ENCODE measurements at regions not wholly inside any gene's neighbourhood (a gene's known extent, or its start where the extent isn't known, plus 50 kb on each side); places are given as distances from the start of the nearest gene placed in this dataset.

DNA sequence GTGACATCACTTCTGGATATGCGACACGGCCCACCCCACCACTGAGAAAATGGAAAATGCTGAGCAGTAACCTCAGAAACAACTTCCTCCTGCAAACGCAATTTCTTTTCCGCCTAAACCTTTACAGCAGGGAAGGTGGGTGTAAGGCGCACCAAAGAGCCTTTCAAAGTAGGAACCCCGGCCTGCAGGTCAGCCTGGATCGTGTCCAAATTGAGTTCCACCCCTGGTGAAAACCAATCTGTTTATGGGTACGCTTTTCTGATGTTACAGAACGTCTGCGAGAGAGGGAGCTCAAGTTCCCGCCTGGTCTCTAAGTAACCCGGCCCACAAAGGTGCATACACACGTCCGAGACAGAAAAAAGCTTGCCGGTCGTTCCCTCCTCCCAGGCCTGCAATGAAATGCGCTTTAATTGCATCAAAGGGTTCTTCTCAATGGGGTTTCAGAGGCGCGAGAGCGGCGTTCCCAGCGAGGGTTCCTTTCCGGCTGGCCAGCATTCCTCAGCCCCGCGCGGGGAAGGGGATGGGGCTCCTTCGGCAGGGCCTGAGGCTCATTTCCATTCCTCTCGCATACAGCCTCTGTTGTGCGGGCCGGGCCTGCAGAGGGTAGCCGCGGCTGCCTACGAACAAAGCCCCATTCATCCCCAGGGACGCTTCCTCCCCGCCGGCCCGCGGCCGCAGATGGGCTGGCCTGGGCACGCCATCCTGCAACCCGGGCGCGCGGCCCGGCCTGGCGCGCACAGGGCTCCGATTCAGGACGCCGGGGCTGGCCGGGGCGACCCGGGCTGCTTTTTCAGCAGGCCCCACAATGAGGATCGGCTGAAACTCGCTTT is 138.1 kb downstream of the TMCO5A start:
- Histone ChIP-seq H3K4me3 (peak overlapping the region; percentile 58 to 70 (median 64)), H3K27ac (replicated peaks in 1 of 4) (peak overlapping the region; percentile 80 to 87 (median 84)), H3K36me3 (no peaks in the 10 kb centered on the region), H3K4me1 (peaks cover 22 to 42% (median 40%) of the 10 kb centered on the region in 4 donors), H3K27me3 (no peaks in the 10 kb centered on the region), H3K9me3 (no peaks in the 10 kb centered on the region)
- intact Hi-C loops (cut with DNase I) = loop anchor here (2.0 to 5.0 kb wide), 2 partner anchors 60 to 178 kb away; no protein-coding TSS in a partner anchor
- 2% methylated on average over 37 of the region's 55 CpGs for WGBS
- TF ChIP-seq POLR2A (IDR thresholded peaks at IDR 0.05; ENCODE audit: low read depth) = no peak
- TF ChIP-seq POLR2AphosphoS5 (IDR thresholded peaks at IDR 0.05) = peak; percentile 5 to 29
- TF ChIP-seq CTCF (IDR thresholded peaks at IDR 0.05) = peak in 2 of 3 experiments; percentile 13 to 25
- TF ChIP-seq EP300 (IDR thresholded peaks at IDR 0.05) = no peak
- no peak for DNase-seq (ENCODE audit: extremely low spot score)

GRCh38 chr15:38073178-38073946 is 138.9 kb downstream of the TMCO5A start:
- no peak for DNase-seq (ENCODE audit: extremely low spot score)
- WGBS = 16% methylated on average over 19 of the region's 19 CpGs
- Histone ChIP-seq H3K27me3 (no peaks in the 10 kb centered on the region), H3K9me3 (no peaks in the 10 kb centered on the region), H3K4me3 (peak overlapping the region; percentile 58 to 70 (median 64)), H3K36me3 (no peaks in the 10 kb centered on the region), H3K27ac (replicated peaks in 1 of 4) (peak overlapping the region; percentile 80 to 87 (median 84)), H3K4me1 (peaks cover 22 to 38% (median 37%) of the 10 kb centered on the region in 4 donors)
- no peak for TF ChIP-seq EP300 (IDR thresholded peaks at IDR 0.05)
- no peak for TF ChIP-seq POLR2AphosphoS5 (IDR thresholded peaks at IDR 0.05)
- intact Hi-C loops (cut with DNase I) = loop anchor here (2.0 to 5.0 kb wide), 2 partner anchors 59 to 177 kb away; no protein-coding TSS in a partner anchor

DNA sequence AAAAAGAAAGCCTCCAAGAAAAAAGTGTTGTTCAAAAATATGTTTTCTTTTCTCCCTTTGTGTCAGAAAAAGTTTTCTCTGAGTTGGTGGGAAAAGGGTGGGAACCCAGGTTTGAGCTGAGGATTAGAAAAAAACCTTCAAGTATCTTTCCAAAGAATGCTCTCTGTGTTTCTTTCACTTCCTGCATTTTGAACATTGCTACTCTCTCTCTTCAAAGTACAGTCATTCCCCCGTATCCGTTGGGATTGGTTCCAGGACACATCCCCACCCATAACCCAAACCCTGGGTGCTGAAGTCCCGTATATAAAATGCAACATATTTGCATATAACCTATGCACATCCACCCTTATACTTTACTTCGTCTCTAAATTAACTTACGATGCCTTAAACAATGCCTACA is 139.6 kb downstream of the TMCO5A start:
- WGBS = 64% methylated on average over 5 of the region's 5 CpGs
- H3K4me1 ChIP-seq = peaks cover 17 to 32% (median 30%) of the 10 kb centered on the region in 4 donors
- TF ChIP-seq POLR2AphosphoS5 (IDR thresholded peaks at IDR 0.05) (no peak), EP300 (IDR thresholded peaks at IDR 0.05) (no peak), CTCF (IDR thresholded peaks at IDR 0.05) (no peak), POLR2A (IDR thresholded peaks at IDR 0.05; ENCODE audit: low read depth) (no peak)
- no peaks in the 10 kb centered on the region for H3K9me3 ChIP-seq
- peak overlapping the region in 2 of 4 donors; percentile 63 to 64 for H3K4me3 ChIP-seq
- intact Hi-C loops (cut with DNase I) = loop anchor here (5.0 kb wide), 1 partner anchor 58 kb away; no protein-coding TSS in a partner anchor
- DNase-seq (ENCODE audit: extremely low spot score) = no peak
- no peaks in the 10 kb centered on the region for H3K36me3 ChIP-seq
- H3K27ac ChIP-seq (replicated peaks in 1 of 4) = peak overlapping the region; percentile 80 to 87 (median 84)
- no peaks in the 10 kb centered on the region for H3K27me3 ChIP-seq

DNA sequence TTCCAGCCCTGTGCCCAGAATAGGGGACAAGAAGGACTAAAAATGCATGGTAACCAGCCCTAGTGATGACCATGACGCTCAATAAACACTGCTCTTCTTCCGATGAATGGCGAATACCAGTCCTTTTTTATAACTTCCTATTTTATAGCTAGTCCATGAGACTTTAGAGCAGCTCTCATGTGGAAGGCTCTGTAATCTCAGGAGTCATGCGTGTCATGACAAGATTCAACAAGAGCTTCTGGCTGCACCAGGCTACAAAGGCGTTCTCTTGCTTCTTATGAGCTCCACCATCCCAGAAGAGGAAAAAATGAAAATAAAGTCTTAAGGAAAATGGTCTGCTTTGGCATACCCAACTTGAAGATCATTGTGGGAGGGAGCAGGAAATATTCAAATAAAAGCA is 141.0 kb downstream of the TMCO5A start:
- 97% methylated on average over 5 of the region's 5 CpGs for WGBS
- TF ChIP-seq POLR2AphosphoS5 (IDR thresholded peaks at IDR 0.05) (no peak), CTCF (IDR thresholded peaks at IDR 0.05) (no peak), POLR2A (IDR thresholded peaks at IDR 0.05; ENCODE audit: low read depth) (no peak), EP300 (IDR thresholded peaks at IDR 0.05) (no peak)
- intact Hi-C loops (cut with DNase I) = no loop called here

DNA sequence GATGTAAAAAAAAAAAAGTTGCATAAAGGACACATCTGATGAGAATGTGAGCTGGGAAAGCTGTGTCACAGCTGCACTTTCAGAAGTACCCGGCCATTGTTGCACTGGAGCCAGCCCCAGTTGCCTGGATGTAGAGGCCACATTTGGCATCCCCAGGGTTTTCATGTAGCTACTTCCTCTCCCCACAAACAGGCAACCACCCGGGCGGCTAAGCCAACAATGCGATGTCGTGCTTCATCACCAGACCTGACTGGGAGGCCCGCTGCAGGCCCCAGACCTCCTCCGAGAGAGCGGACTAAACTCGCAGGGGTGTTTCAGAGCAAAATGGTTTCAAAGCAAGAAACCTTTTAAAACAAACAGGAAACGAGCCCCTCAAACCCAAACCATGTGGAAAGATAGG is 142.3 kb downstream of the TMCO5A start:
- Histone ChIP-seq H3K27me3 (no peaks in the 10 kb centered on the region), H3K36me3 (no peaks in the 10 kb centered on the region), H3K9me3 (no peaks in the 10 kb centered on the region), H3K4me3 (no peak overlapping the region), H3K27ac (replicated peaks in 1 of 4) (no peak overlapping the region), H3K4me1 (peaks cover 14 to 21% (median 18%) of the 10 kb centered on the region in 4 donors)
- 78% methylated on average over 10 of the region's 10 CpGs for WGBS
- intact Hi-C loops (cut with DNase I) = no loop called here
- no peak for DNase-seq (ENCODE audit: extremely low spot score)
- no peak for TF ChIP-seq CTCF (IDR thresholded peaks at IDR 0.05)
- no peak for TF ChIP-seq POLR2A (IDR thresholded peaks at IDR 0.05; ENCODE audit: low read depth)
- no peak for TF ChIP-seq EP300 (IDR thresholded peaks at IDR 0.05)
- no peak for TF ChIP-seq POLR2AphosphoS5 (IDR thresholded peaks at IDR 0.05)

More for the DNA sequence above, 141.0 kb downstream of the TMCO5A start:
- H3K4me3 ChIP-seq = no peak overlapping the region
- H3K27me3 ChIP-seq = no peaks in the 10 kb centered on the region
- no peak overlapping the region for H3K27ac ChIP-seq (replicated peaks in 1 of 4)
- H3K4me1 ChIP-seq = peaks cover 17 to 23% (median 21%) of the 10 kb centered on the region in 4 donors
- no peak for DNase-seq (ENCODE audit: extremely low spot score)
- H3K9me3 ChIP-seq = no peaks in the 10 kb centered on the region
- H3K36me3 ChIP-seq = no peaks in the 10 kb centered on the region
